SK-N-SH (cell line): ENCODE measurements at regions not wholly inside any gene's neighbourhood (a gene's known extent, or its start where the extent isn't known, plus 50 kb on each side); places are given as distances from the start of the nearest gene placed in this dataset.

Experiments used
- CTCF ChIA-PET: fragments of 300-600, 350-600 bp; formaldehyde crosslinking; extraction: SDS; loops from one replicate; lab custom pipeline; 2021; lab: Yijun Ruan, JAX
- POLR2A ChIA-PET: fragments of 350-600 bp; sonication (Branson Sonifier 250); formaldehyde crosslinking; extraction: SDS; loops from one replicate; lab custom pipeline; 2020; ENCODE audit warnings: antibody characterized with exemption, inconsistent platforms; lab: Yijun Ruan, JAX
- DNase-seq: peaks from one replicate; pipeline ENCODE4 v3.0.0; 2012
- H2AFZ ChIP-seq: fragments of 200-600 bp; sonication (generic); 2 replicates; pipeline ENCODE4 v1.8.1; 2016; ENCODE audit warnings: antibody characterized with exemption, mild to moderate bottlenecking, low read depth
- H3F3A ChIP-seq: fragments of 200-600 bp; sonication (generic); replicated peaks from 2 replicates; pipeline ENCODE3; 2016; ENCODE audit warnings: antibody characterized with exemption, mild to moderate bottlenecking; ENCODE audit not compliant: insufficient read depth
- H3K27ac ChIP-seq, 2 experiments: fragments of 200-500 bp in 1 of 2; fragments of 200-600 bp in 1 of 2; sonication (Bioruptor generic) in 1 of 2; sonication (generic), shearing (Covaris generic) in 1 of 2; 2 replicates each; pipeline versions ENCODE4 v1.5.1 to v1.6.1; 2014 to 2016; ENCODE audit warnings: low read depth in 2 of 2, inconsistent platforms in 1 of 2, low read length in 1 of 2, mild to moderate bottlenecking in 1 of 2, mixed read lengths in 1 of 2
- H3K27me3 ChIP-seq: fragments of 200-600 bp; sonication (generic), shearing (Covaris generic); 2 replicates; pipeline ENCODE4 v1.6.1; 2016; ENCODE audit warnings: mixed run types; ENCODE audit not compliant: insufficient read depth
- H3K36me3 ChIP-seq, 2 experiments: fragments of 200-500 bp in 1 of 2; fragments of 200-600 bp in 1 of 2; sonication (Bioruptor generic) in 1 of 2; sonication (generic) in 1 of 2; replicated peaks in 1 of 2; 2 replicates each; pipeline versions ENCODE3 to v1.5.1; 2014 to 2016; ENCODE audit warnings: low read length in 1 of 2, mild to moderate bottlenecking in 1 of 2; ENCODE audit not compliant: insufficient read depth in 2 of 2, control insufficient read depth in 1 of 2
- H3K4me1 ChIP-seq, 2 experiments: fragments of 200-500 bp in 1 of 2; fragments of 200-600 bp in 1 of 2; sonication (Bioruptor generic) in 1 of 2; sonication (generic), shearing (Covaris generic) in 1 of 2; 2 replicates each; pipeline versions ENCODE4 v1.5.1 to v1.6.1; 2014 to 2016; ENCODE audit warnings: low read depth in 1 of 2, low read length in 1 of 2, mixed run types in 1 of 2; ENCODE audit not compliant: insufficient read depth in 2 of 2, control insufficient read depth in 1 of 2
- H3K4me2 ChIP-seq: fragments of 200-600 bp; sonication (generic), shearing (Covaris generic); 2 replicates; pipeline ENCODE4 v1.6.1; 2017; ENCODE audit warnings: mixed run types
- H3K4me3 ChIP-seq, 2 experiments: fragments of 200-500 bp in 1 of 2; fragments of 200-600 bp in 1 of 2; sonication (Bioruptor generic) in 1 of 2; sonication (generic), shearing (Covaris generic) in 1 of 2; 2 replicates each; pipeline versions ENCODE4 v1.5.1 to v1.8.1; 2014 to 2016; ENCODE audit warnings: low read depth in 2 of 2, inconsistent platforms in 1 of 2, low read length in 1 of 2, mild to moderate bottlenecking in 1 of 2, mixed read lengths in 1 of 2, moderate library complexity in 1 of 2
- H3K79me2 ChIP-seq: fragments of 200-600 bp; sonication (generic); 2 replicates; pipeline ENCODE4 v1.8.1; 2017; ENCODE audit warnings: mild to moderate bottlenecking; ENCODE audit not compliant: insufficient read depth
- H3K9ac ChIP-seq: fragments of 200-600 bp; sonication (generic); 2 replicates; pipeline ENCODE4 v1.6.1; 2017; ENCODE audit warnings: mixed run types
- H3K9me2 ChIP-seq: fragments of 200-600 bp; sonication (generic); 2 replicates; pipeline ENCODE4 v1.6.1; 2017; ENCODE audit warnings: mixed run types
- H3K9me3 ChIP-seq: fragments of 200-600 bp; sonication (generic); 2 replicates; pipeline ENCODE4 v1.6.1; 2017; ENCODE audit warnings: mixed run types, mild to moderate bottlenecking, moderate library complexity
- H4K20me1 ChIP-seq: fragments of 200-600 bp; sonication (generic); 2 replicates; pipeline ENCODE4 v1.6.1; 2017; ENCODE audit warnings: mild to moderate bottlenecking, mixed run types; ENCODE audit not compliant: insufficient read depth
- EP300 ChIP-seq, 2 experiments: IDR thresholded peaks; 2 replicates each; pipeline versions ENCODE4 v1.4.0 to v1.6.1; 2012; ENCODE audit warnings: borderline replicate concordance in 1 of 2, low read depth in 1 of 2, low read length in 1 of 2
- FOSL2 ChIP-seq: IDR thresholded peaks from 2 replicates; pipeline ENCODE4 v1.4.0; 2012; ENCODE audit warnings: low read depth, mild to moderate bottlenecking, moderate library complexity, borderline replicate concordance
- FOXM1 ChIP-seq: IDR thresholded peaks from 2 replicates; pipeline ENCODE4 v1.4.0; 2012; ENCODE audit warnings: low read depth, mild to moderate bottlenecking
- GABPA ChIP-seq: IDR thresholded peaks from 2 replicates; pipeline ENCODE4 v1.4.0; 2012; ENCODE audit warnings: low read depth, mild to moderate bottlenecking
- JUND ChIP-seq: IDR thresholded peaks from 2 replicates; pipeline ENCODE4 v1.4.0; 2012
- NFIC ChIP-seq: IDR thresholded peaks from 2 replicates; pipeline ENCODE4 v1.4.0; 2012; ENCODE audit warnings: borderline replicate concordance
- NRF1 ChIP-seq: IDR thresholded peaks from 2 replicates; pipeline ENCODE4 v1.6.1; 2012; ENCODE audit warnings: low read depth, mild to moderate bottlenecking, low read length
- TEAD4 ChIP-seq: IDR thresholded peaks from 2 replicates; pipeline ENCODE4 v1.4.0; 2012; ENCODE audit warnings: mild to moderate bottlenecking, borderline replicate concordance; ENCODE audit not compliant: insufficient read depth
- YY1 ChIP-seq: IDR thresholded peaks from 2 replicates; pipeline ENCODE4 v1.4.0; 2012; ENCODE audit warnings: low read depth, mild to moderate bottlenecking
- WGBS: methylation state at CpG from one replicate; pipeline ENCODE4 v1.1.6; 2017; ENCODE audit warnings: low lambda C conversion rate; 5-methylcytosine and 5-hydroxymethylcytosine counted together
- TF ChIP-seq, protein P1 (sequence below): IDR thresholded peaks from 2 replicates; pipeline ENCODE4 v1.4.0; 2012; ENCODE audit warnings: low read depth, borderline replicate concordance
- TF ChIP-seq, protein P2 (sequence below): fragments of 200-600 bp; sonication (generic); IDR thresholded peaks from 2 replicates; pipeline ENCODE4 v1.6.1; 2017; ENCODE audit warnings: antibody characterized with exemption, mild to moderate bottlenecking, moderate library complexity
- TF ChIP-seq, protein P3 (sequence below): IDR thresholded peaks from 2 replicates; pipeline ENCODE4 v1.6.1; 2012; ENCODE audit warnings: mild to moderate bottlenecking, low read depth, low read length, moderate library complexity

GRCh38 chr1:79914896-79915295 lies 908.4 kb upstream of the ADGRL4 start:
- DNase-seq: no peak
- Histone ChIP-seq H3K4me1 (no peaks in the 10 kb centered on the region), H3K9me2 (no peaks in the 10 kb centered on the region), H3K36me3 (no peaks in the 10 kb centered on the region), H3K27me3 (no peaks in the 10 kb centered on the region), H3K27ac (no peak overlapping the region), H3K79me2 (no peaks in the 10 kb centered on the region), H3K4me2 (no peak overlapping the region), H3K9ac (no peak overlapping the region), H3F3A (no peaks in the 10 kb centered on the region), H3K4me3 (no peak overlapping the region), H3K9me3 (no peaks in the 10 kb centered on the region), H4K20me1 (no peaks in the 10 kb centered on the region), H2AFZ (no peak overlapping the region)
- POLR2A ChIA-PET: no interaction called here
- TF ChIP-seq JUND: no peak
- TF ChIP-seq GABPA: no peak
- TF ChIP-seq YY1: no peak
- TF ChIP-seq, protein P1, sequence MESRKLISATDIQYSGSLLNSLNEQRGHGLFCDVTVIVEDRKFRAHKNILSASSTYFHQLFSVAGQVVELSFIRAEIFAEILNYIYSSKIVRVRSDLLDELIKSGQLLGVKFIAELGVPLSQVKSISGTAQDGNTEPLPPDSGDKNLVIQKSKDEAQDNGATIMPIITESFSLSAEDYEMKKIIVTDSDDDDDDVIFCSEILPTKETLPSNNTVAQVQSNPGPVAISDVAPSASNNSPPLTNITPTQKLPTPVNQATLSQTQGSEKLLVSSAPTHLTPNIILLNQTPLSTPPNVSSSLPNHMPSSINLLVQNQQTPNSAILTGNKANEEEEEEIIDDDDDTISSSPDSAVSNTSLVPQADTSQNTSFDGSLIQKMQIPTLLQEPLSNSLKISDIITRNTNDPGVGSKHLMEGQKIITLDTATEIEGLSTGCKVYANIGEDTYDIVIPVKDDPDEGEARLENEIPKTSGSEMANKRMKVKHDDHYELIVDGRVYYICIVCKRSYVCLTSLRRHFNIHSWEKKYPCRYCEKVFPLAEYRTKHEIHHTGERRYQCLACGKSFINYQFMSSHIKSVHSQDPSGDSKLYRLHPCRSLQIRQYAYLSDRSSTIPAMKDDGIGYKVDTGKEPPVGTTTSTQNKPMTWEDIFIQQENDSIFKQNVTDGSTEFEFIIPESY: no peak
- TF ChIP-seq, protein P2, sequence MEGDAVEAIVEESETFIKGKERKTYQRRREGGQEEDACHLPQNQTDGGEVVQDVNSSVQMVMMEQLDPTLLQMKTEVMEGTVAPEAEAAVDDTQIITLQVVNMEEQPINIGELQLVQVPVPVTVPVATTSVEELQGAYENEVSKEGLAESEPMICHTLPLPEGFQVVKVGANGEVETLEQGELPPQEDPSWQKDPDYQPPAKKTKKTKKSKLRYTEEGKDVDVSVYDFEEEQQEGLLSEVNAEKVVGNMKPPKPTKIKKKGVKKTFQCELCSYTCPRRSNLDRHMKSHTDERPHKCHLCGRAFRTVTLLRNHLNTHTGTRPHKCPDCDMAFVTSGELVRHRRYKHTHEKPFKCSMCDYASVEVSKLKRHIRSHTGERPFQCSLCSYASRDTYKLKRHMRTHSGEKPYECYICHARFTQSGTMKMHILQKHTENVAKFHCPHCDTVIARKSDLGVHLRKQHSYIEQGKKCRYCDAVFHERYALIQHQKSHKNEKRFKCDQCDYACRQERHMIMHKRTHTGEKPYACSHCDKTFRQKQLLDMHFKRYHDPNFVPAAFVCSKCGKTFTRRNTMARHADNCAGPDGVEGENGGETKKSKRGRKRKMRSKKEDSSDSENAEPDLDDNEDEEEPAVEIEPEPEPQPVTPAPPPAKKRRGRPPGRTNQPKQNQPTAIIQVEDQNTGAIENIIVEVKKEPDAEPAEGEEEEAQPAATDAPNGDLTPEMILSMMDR: no peak
- TF ChIP-seq EP300 (IDR thresholded peaks at IDR 0.05; ENCODE audit: borderline replicate concordance in 1 of 2, low read depth in 1 of 2, low read length in 1 of 2): no peak
- TF ChIP-seq FOXM1: no peak
- TF ChIP-seq, protein P3, sequence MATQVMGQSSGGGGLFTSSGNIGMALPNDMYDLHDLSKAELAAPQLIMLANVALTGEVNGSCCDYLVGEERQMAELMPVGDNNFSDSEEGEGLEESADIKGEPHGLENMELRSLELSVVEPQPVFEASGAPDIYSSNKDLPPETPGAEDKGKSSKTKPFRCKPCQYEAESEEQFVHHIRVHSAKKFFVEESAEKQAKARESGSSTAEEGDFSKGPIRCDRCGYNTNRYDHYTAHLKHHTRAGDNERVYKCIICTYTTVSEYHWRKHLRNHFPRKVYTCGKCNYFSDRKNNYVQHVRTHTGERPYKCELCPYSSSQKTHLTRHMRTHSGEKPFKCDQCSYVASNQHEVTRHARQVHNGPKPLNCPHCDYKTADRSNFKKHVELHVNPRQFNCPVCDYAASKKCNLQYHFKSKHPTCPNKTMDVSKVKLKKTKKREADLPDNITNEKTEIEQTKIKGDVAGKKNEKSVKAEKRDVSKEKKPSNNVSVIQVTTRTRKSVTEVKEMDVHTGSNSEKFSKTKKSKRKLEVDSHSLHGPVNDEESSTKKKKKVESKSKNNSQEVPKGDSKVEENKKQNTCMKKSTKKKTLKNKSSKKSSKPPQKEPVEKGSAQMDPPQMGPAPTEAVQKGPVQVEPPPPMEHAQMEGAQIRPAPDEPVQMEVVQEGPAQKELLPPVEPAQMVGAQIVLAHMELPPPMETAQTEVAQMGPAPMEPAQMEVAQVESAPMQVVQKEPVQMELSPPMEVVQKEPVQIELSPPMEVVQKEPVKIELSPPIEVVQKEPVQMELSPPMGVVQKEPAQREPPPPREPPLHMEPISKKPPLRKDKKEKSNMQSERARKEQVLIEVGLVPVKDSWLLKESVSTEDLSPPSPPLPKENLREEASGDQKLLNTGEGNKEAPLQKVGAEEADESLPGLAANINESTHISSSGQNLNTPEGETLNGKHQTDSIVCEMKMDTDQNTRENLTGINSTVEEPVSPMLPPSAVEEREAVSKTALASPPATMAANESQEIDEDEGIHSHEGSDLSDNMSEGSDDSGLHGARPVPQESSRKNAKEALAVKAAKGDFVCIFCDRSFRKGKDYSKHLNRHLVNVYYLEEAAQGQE: no peak
- TF ChIP-seq TEAD4: no peak
- no peak for TF ChIP-seq NFIC
- no peak for TF ChIP-seq NRF1
- TF ChIP-seq FOSL2: no peak
- CTCF ChIA-PET: no interaction called here
- 58% methylated on average over 1 of the region's 1 CpG for WGBS
